ENCODE measurements at regions not wholly inside any gene's neighbourhood (a gene's known extent, or its start where the extent isn't known, plus 50 kb on each side); places are given as distances from the start of the nearest gene placed in this dataset.

GRCh38 chr1:4366091-4366490 is 288.3 kb upstream of the AJAP1 start:
- no peak overlapping the region for H3K4me3 ChIP-seq (ENCODE audit: low read depth, low read length)
- H3K27me3 ChIP-seq (ENCODE audit: control insufficient read depth, insufficient read depth, low read length) = no peaks in the 10 kb centered on the region
- H3K9me3 ChIP-seq (ENCODE audit: control insufficient read depth, insufficient read depth, low read length) = no peaks in the 10 kb centered on the region
- 90% methylated on average over 9 of the region's 10 CpGs for WGBS (ENCODE audit: insufficient coverage)
- no peak for DNase-seq (ENCODE audit: low read depth in 4 of 6, low spot score in 6 of 6)
- H3K27ac ChIP-seq (ENCODE audit: low read depth, low read length) = no peak overlapping the region
- H3K4me1 ChIP-seq (ENCODE audit: control insufficient read depth, insufficient read depth, low read length) = no peaks in the 10 kb centered on the region
- H3K36me3 ChIP-seq (ENCODE audit: control insufficient read depth, insufficient read depth, low read length) = no peaks in the 10 kb centered on the region

- Histone ChIP-seq H3K9me3 (ENCODE audit: control insufficient read depth, insufficient read depth, low read length) (no peaks in the 10 kb centered on the region), H3K36me3 (ENCODE audit: control insufficient read depth, insufficient read depth, low read length) (no peaks in the 10 kb centered on the region), H3K27ac (ENCODE audit: low read depth, low read length) (no peak overlapping the region), H3K27me3 (ENCODE audit: control insufficient read depth, insufficient read depth, low read length) (no peaks in the 10 kb centered on the region), H3K4me3 (ENCODE audit: low read depth, low read length) (no peak overlapping the region), H3K4me1 (ENCODE audit: control insufficient read depth, insufficient read depth, low read length) (no peaks in the 10 kb centered on the region)
- WGBS (ENCODE audit: insufficient coverage) = 82% methylated on average over 8 of the region's 13 CpGs
- peak in 2 of 6 donors; percentile 7 to 23 for DNase-seq (ENCODE audit: low read depth in 4 of 6, low spot score in 6 of 6)
These were observed 287.1 kb upstream of the AJAP1 start for GRCh38 chr1:4367230-4367777.

- Histone ChIP-seq H3K4me3 (ENCODE audit: low read depth, low read length) (no peak overlapping the region), H3K36me3 (ENCODE audit: control insufficient read depth, insufficient read depth, low read length) (no peaks in the 10 kb centered on the region), H3K4me1 (ENCODE audit: control insufficient read depth, insufficient read depth, low read length) (no peaks in the 10 kb centered on the region), H3K27ac (ENCODE audit: low read depth, low read length) (no peak overlapping the region), H3K9me3 (ENCODE audit: control insufficient read depth, insufficient read depth, low read length) (no peaks in the 10 kb centered on the region), H3K27me3 (ENCODE audit: control insufficient read depth, insufficient read depth, low read length) (no peaks in the 10 kb centered on the region)
- DNase-seq (ENCODE audit: low read depth in 4 of 6, low spot score in 6 of 6) = no peak
- 92% methylated on average over 4 of the region's 4 CpGs for WGBS (ENCODE audit: insufficient coverage)
These were observed 285.1 kb upstream of the AJAP1 start for GRCh38 chr1:4369335-4369734.

GRCh38 chr1:4371849-4372248 is 282.6 kb upstream of the AJAP1 start:
- H3K9me3 ChIP-seq (ENCODE audit: control insufficient read depth, insufficient read depth, low read length) = no peaks in the 10 kb centered on the region
- 79% methylated on average over 4 of the region's 6 CpGs for WGBS (ENCODE audit: insufficient coverage)
- H3K27ac ChIP-seq (ENCODE audit: low read depth, low read length) = no peak overlapping the region
- H3K36me3 ChIP-seq (ENCODE audit: control insufficient read depth, insufficient read depth, low read length) = no peaks in the 10 kb centered on the region
- no peaks in the 10 kb centered on the region for H3K4me1 ChIP-seq (ENCODE audit: control insufficient read depth, insufficient read depth, low read length)
- no peaks in the 10 kb centered on the region for H3K27me3 ChIP-seq (ENCODE audit: control insufficient read depth, insufficient read depth, low read length)
- no peak for DNase-seq (ENCODE audit: low read depth in 4 of 6, low spot score in 6 of 6)
- H3K4me3 ChIP-seq (ENCODE audit: low read depth, low read length) = no peak overlapping the region

GRCh38 chr1:4375812-4376211 is 278.6 kb upstream of the AJAP1 start:
- Histone ChIP-seq H3K36me3 (ENCODE audit: control insufficient read depth, insufficient read depth, low read length) (no peaks in the 10 kb centered on the region), H3K4me3 (ENCODE audit: low read depth, low read length) (no peak overlapping the region), H3K4me1 (ENCODE audit: control insufficient read depth, insufficient read depth, low read length) (no peaks in the 10 kb centered on the region), H3K27ac (ENCODE audit: low read depth, low read length) (no peak overlapping the region), H3K27me3 (ENCODE audit: control insufficient read depth, insufficient read depth, low read length) (no peaks in the 10 kb centered on the region), H3K9me3 (ENCODE audit: control insufficient read depth, insufficient read depth, low read length) (no peaks in the 10 kb centered on the region)
- WGBS (ENCODE audit: insufficient coverage) = no CpG with 5 or more reads among the region's 1 CpG
- DNase-seq (ENCODE audit: low read depth in 4 of 6, low spot score in 6 of 6) = no peak

- Histone ChIP-seq H3K27ac (ENCODE audit: low read depth, low read length) (no peak overlapping the region), H3K36me3 (ENCODE audit: control insufficient read depth, insufficient read depth, low read length) (no peaks in the 10 kb centered on the region), H3K27me3 (ENCODE audit: control insufficient read depth, insufficient read depth, low read length) (no peaks in the 10 kb centered on the region), H3K4me3 (ENCODE audit: low read depth, low read length) (no peak overlapping the region), H3K9me3 (ENCODE audit: control insufficient read depth, insufficient read depth, low read length) (no peaks in the 10 kb centered on the region), H3K4me1 (ENCODE audit: control insufficient read depth, insufficient read depth, low read length) (no peaks in the 10 kb centered on the region)
- WGBS (ENCODE audit: insufficient coverage) = 82% methylated on average over 3 of the region's 6 CpGs
- DNase-seq (ENCODE audit: low read depth in 4 of 6, low spot score in 6 of 6) = no peak
These were observed 274.8 kb upstream of the AJAP1 start for GRCh38 chr1:4379451-4380175.

GRCh38 chr1:4380564-4381168 is 273.7 kb upstream of the AJAP1 start:
- Histone ChIP-seq H3K27ac (ENCODE audit: low read depth, low read length) (no peak overlapping the region), H3K4me1 (ENCODE audit: control insufficient read depth, insufficient read depth, low read length) (no peaks in the 10 kb centered on the region), H3K36me3 (ENCODE audit: control insufficient read depth, insufficient read depth, low read length) (no peaks in the 10 kb centered on the region), H3K4me3 (ENCODE audit: low read depth, low read length) (no peak overlapping the region), H3K27me3 (ENCODE audit: control insufficient read depth, insufficient read depth, low read length) (no peaks in the 10 kb centered on the region), H3K9me3 (ENCODE audit: control insufficient read depth, insufficient read depth, low read length) (no peaks in the 10 kb centered on the region)
- no CpG with 5 or more reads among the region's 3 CpGs for WGBS (ENCODE audit: insufficient coverage)
- no peak for DNase-seq (ENCODE audit: low read depth in 4 of 6, low spot score in 6 of 6)

GRCh38 chr1:4393191-4393590 is 261.2 kb upstream of the AJAP1 start:
- H3K27me3 ChIP-seq (ENCODE audit: control insufficient read depth, insufficient read depth, low read length) = no peaks in the 10 kb centered on the region
- H3K4me3 ChIP-seq (ENCODE audit: low read depth, low read length) = no peak overlapping the region
- H3K27ac ChIP-seq (ENCODE audit: low read depth, low read length) = no peak overlapping the region
- no CpG with 5 or more reads among the region's 1 CpG for WGBS (ENCODE audit: insufficient coverage)
- H3K9me3 ChIP-seq (ENCODE audit: control insufficient read depth, insufficient read depth, low read length) = no peaks in the 10 kb centered on the region
- no peak for DNase-seq (ENCODE audit: low read depth in 4 of 6, low spot score in 6 of 6)
- peaks cover 20% of the 10 kb centered on the region for H3K4me1 ChIP-seq (ENCODE audit: control insufficient read depth, insufficient read depth, low read length)
- H3K36me3 ChIP-seq (ENCODE audit: control insufficient read depth, insufficient read depth, low read length) = no peaks in the 10 kb centered on the region

- Histone ChIP-seq H3K4me3 (ENCODE audit: low read depth, low read length) (no peak overlapping the region), H3K9me3 (ENCODE audit: control insufficient read depth, insufficient read depth, low read length) (no peaks in the 10 kb centered on the region), H3K36me3 (ENCODE audit: control insufficient read depth, insufficient read depth, low read length) (no peaks in the 10 kb centered on the region), H3K27ac (ENCODE audit: low read depth, low read length) (no peak overlapping the region), H3K27me3 (ENCODE audit: control insufficient read depth, insufficient read depth, low read length) (no peaks in the 10 kb centered on the region), H3K4me1 (ENCODE audit: control insufficient read depth, insufficient read depth, low read length) (peaks cover 20% of the 10 kb centered on the region)
- 93% methylated on average over 8 of the region's 8 CpGs for WGBS (ENCODE audit: insufficient coverage)
- no peak for DNase-seq (ENCODE audit: low read depth in 4 of 6, low spot score in 6 of 6)
These were observed 260.0 kb upstream of the AJAP1 start for GRCh38 chr1:4394366-4394765.

- DNase-seq (ENCODE audit: low read depth in 4 of 6, low spot score in 6 of 6) = no peak
- Histone ChIP-seq H3K27me3 (ENCODE audit: control insufficient read depth, insufficient read depth, low read length) (no peaks in the 10 kb centered on the region), H3K4me1 (ENCODE audit: control insufficient read depth, insufficient read depth, low read length) (peaks cover 20% of the 10 kb centered on the region), H3K9me3 (ENCODE audit: control insufficient read depth, insufficient read depth, low read length) (no peaks in the 10 kb centered on the region), H3K36me3 (ENCODE audit: control insufficient read depth, insufficient read depth, low read length) (no peaks in the 10 kb centered on the region), H3K4me3 (ENCODE audit: low read depth, low read length) (no peak overlapping the region), H3K27ac (ENCODE audit: low read depth, low read length) (no peak overlapping the region)
- WGBS (ENCODE audit: insufficient coverage) = 100% methylated on average over 1 of the region's 3 CpGs
These were observed 259.3 kb upstream of the AJAP1 start for GRCh38 chr1:4395158-4395557.

All from spinal cord (tissue), 9 donors.